Glomerular visceral epithelial cell (primary cell): ENCODE measurements at regions not wholly inside any gene's neighbourhood (a gene's known extent, or its start where the extent isn't known, plus 50 kb on each side); places are given as distances from the start of the nearest gene placed in this dataset.

Experiments used
- DNase-seq: peaks from one replicate; pipeline ENCODE4 v3.0.0-alpha.2; 2016; ENCODE audit errors: extremely low spot score

GRCh38 chr1:47574451-47575165 lies 136.8 kb downstream of the FOXD2 start:
- DNase-seq, result no peak

- DNase-seq, result peak; percentile 71
Measured at GRCh38 chr1:47575855-47576757, 138.3 kb downstream of the FOXD2 start.

- DNase-seq, result no peak
Measured at GRCh38 chr1:47576758-47577115, 138.9 kb downstream of the FOXD2 start.

GRCh38 chr1:47577303-47578025 lies 139.6 kb downstream of the FOXD2 start:
- no peak for DNase-seq

DNA sequence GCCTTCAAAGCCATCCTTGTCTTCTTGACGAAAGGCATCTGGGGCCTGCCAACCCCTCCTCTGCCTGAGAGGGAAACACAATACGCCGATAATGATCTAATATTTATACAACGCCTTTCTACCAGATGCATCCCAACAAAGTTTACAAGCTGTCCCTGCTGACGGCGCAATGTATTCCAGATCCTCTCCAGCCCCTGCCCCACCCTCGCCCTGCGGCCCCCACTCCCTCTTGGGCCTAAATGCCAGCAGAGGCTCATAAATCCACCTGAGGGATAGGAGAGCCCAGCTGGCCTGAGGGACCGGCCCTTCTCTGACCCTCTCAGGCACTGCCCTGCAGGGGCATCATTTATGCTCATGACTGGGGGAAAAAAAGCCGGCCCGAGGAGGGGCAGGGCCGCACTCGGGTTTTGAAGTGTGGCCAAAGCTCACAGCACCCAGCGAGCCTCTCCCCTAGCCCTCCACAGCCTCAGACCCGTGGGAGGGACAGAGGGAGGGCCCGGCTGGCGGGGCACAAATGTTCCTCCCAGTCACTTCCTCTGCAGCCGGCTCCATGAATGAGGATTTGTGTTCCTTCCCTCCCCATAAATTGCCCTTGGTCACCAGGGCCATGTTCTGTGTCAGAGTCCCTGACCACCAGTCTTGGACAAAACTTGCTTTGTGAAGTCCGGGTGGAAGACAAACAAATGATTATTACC lies 140.3 kb downstream of the FOXD2 start:
- DNase-seq, result no peak

- DNase-seq, result no peak
Measured at GRCh38 chr1:47578721-47579419, 141.0 kb downstream of the FOXD2 start.

GRCh38 chr1:47579809-47580208 lies 142.0 kb downstream of the FOXD2 start:
- no peak for DNase-seq

DNA sequence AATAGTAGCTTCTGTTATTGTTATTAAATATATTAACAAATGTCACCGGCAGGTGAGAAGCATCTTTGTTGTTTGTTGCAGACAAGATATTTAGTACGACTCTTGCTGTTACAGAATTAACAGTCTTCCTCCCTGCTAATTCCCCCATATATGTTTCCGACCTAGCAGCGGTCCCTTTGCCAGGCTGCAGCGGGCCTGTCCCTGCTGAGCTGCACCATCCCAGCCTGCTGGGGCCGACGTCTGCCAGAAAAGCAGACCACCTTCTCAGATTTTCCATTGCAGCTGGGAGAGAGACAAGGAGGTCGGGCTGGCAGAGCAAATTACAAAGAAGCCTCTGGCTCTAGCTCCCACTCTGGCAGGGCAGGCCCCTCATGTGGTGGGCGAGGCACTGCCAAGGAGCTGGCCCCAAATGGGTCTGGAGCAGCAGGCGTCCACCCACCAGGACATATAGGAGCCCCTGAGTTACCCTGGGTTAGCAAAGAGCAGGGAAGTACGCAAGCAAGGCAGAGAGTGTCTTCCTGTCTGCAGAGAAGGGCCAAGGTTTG lies 142.7 kb downstream of the FOXD2 start:
- no peak for DNase-seq

- peak; percentile 30 for DNase-seq
Measured at GRCh38 chr1:47582891-47583608, 145.2 kb downstream of the FOXD2 start.

DNA sequence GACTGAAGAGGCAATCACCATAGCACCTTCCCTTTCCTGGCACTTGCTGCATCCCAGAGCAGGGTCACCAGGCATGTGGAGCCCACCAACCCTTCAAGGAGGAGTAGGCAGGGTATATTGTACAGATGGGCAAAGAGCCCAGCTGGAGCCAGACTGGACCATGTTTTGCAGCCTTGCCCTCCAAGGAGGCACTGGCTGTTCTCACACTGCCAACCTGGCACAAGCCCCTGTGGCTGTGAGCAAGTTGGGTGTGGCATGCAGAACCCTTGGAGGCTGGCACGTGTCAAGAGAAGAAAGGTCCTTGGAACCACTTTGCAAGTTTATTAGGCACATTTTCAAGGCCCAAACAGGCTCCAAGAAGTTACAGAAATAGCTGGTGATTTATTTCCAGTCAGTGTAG lies 146.4 kb downstream of the FOXD2 start:
- DNase-seq, result no peak

DNA sequence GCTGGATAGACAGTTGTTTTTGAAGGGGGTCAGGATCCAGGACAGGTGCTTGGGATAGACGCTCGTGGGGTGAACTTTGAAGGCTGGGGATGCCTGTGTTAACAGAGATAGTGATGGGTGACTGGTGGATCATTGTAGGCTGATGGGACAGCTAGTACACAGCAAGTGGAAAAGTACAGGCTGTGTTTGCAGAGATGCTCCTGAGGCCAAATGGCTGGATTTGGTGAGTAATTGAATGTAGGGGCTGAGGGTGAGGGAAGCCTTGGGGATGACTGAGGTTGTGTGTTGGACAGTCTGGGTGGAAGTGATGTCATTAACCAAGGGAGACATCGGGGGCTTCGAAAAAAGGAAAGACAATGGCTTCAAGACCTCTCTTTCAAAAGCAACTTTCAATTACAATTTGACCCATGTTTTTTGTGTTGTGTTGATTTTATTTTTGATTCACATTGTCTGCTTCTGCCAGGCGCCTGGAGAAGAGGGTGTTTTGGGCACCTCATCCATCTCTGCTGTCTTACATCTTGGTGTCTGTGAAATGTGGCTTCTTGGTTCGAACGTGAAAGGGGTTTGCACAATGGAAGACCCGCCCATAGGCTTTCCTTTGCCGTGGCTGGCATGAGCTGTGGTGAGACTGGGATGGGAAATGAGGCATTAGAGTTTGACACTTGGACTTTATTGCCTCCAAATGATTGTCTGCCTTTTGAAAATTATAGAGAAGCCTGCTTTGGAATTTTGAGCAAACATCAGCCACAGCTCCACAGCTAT lies 147.5 kb downstream of the FOXD2 start:
- no peak for DNase-seq

- peak; percentile 22 for DNase-seq
Measured at GRCh38 chr1:47587891-47588582, 150.2 kb downstream of the FOXD2 start.

DNA sequence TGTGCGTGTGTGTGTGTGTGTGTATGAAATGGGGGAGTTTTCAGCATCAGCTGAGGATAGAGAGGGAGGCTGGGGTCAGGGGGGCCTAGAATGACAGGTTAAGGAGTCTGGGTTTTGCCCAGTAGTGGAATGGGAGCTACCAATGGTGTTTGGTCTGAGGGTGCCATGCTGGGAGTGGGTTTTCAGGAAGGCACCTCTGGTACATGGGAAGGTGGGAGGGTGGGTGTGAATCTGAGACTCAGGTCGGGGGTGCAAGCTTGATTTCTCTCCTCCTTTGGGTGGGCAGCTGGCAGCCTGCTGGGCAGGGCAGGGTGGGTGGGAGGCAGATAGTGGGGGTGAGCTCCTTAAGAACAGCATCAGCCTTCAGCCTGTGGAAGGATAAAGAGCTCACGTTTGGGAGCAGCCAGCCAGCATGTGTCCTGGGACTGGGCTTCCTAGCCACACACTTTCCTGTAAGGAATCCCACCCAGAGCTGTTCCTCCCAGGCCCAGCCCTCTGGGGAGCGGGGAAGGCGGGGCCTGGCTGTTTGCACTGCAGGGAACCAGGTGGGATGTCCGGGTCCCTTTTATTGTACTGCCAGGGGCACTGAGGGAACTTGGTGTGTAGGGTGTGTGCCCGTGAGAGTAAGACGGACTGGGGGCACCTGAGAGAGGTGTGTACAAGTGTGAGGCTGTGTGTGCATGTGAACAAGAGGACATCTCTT lies 152.8 kb downstream of the FOXD2 start:
- DNase-seq, result no peak

GRCh38 chr1:47591801-47592200 lies 154.0 kb downstream of the FOXD2 start:
- no peak for DNase-seq

DNA sequence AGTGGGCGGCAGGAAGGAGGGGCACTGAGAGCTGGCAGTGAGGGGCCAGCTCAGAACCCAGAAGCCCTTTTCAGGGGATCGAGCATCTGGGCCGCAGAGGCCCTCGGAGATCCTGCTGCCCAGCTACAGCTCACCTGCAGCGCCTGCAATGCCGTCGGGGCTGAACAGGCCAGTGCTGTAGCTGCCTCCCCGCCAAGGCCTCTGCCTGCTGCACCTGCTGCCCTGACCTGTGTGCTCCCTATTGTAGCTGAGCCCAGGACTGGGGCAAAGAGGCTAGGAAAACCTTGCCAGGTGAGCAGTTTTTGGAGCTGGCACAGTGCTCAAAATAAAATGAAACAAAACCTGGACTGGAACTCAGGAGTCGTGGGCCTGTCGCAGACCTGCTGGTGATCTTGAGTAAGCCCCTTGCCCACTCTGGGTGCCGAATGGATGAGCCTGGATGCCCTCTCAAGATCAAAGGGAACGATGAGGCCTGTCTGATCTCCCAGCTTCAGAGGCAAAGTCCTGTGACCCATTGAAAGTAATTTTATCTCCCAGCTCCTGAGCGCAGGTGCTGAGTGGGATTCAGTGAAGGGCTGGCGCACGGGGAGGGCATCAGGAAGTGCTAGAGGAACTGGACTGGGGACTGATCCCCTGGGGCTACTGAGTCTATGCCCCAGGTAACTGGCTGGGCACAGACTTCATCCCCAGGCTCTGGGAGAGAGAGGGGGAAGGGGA lies 154.6 kb downstream of the FOXD2 start:
- no peak for DNase-seq

- DNase-seq, result no peak
Measured at GRCh38 chr1:47593013-47593568, 155.2 kb downstream of the FOXD2 start.

DNA sequence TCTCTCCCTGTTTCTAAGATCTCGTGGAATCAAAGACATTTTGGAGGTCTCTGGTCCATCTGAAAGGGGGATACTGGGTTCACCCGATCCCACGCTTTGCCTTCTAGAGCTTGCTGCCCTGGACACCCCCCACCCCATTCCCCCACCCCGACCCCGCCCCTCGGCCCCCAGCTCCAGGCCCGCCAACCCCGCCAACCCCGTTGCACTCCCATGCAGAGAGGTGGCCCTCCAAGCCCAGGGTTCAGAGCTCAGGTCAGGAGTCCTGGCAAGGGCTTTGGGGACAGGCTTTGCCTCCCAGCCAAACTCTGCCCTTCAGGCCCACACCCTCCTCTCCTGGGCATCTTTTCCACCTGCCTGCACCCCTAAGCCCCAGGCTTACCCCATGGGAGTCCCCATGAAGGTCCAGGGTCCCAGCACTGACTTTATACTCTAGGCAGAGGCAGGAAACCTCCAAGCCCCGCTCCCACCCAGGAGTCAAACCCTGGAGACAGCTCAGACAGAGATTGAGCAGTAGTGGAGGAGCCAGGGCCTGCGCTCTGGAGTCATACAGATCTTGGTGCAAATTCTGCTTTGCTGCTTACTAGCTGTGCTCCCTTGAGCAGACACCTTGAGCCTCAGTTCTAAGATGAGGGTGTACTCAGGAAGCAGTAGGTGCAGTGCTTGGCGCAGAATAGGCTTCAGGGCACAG lies 155.9 kb downstream of the FOXD2 start:
- DNase-seq, result no peak
